SK-N-SH (cell line): ENCODE measurements at regions not wholly inside any gene's neighbourhood (a gene's known extent, or its start where the extent isn't known, plus 50 kb on each side); places are given as distances from the start of the nearest gene placed in this dataset.

ENCODE experiments used
- CTCF ChIA-PET: fragments of 300-600, 350-600 bp; formaldehyde crosslinking; extraction: SDS; loops from one replicate; lab custom pipeline; 2021; lab: Yijun Ruan, JAX
- POLR2A ChIA-PET: fragments of 350-600 bp; sonication (Branson Sonifier 250); formaldehyde crosslinking; extraction: SDS; loops from one replicate; lab custom pipeline; 2020; ENCODE audit warnings: antibody characterized with exemption, inconsistent platforms; lab: Yijun Ruan, JAX
- DNase-seq: peaks from one replicate; pipeline ENCODE4 v3.0.0; 2012
- H2AFZ ChIP-seq: fragments of 200-600 bp; sonication (generic); 2 replicates; pipeline ENCODE4 v1.8.1; 2016; ENCODE audit warnings: antibody characterized with exemption, mild to moderate bottlenecking, low read depth
- H3F3A ChIP-seq: fragments of 200-600 bp; sonication (generic); replicated peaks from 2 replicates; pipeline ENCODE3; 2016; ENCODE audit warnings: antibody characterized with exemption, mild to moderate bottlenecking; ENCODE audit not compliant: insufficient read depth
- H3K27ac ChIP-seq, 2 experiments: fragments of 200-500 bp in 1 of 2; fragments of 200-600 bp in 1 of 2; sonication (Bioruptor generic) in 1 of 2; sonication (generic), shearing (Covaris generic) in 1 of 2; 2 replicates each; pipeline versions ENCODE4 v1.5.1 to v1.6.1; 2014 to 2016; ENCODE audit warnings: low read depth in 2 of 2, inconsistent platforms in 1 of 2, low read length in 1 of 2, mild to moderate bottlenecking in 1 of 2, mixed read lengths in 1 of 2
- H3K27me3 ChIP-seq: fragments of 200-600 bp; sonication (generic), shearing (Covaris generic); 2 replicates; pipeline ENCODE4 v1.6.1; 2016; ENCODE audit warnings: mixed run types; ENCODE audit not compliant: insufficient read depth
- H3K36me3 ChIP-seq, 2 experiments: fragments of 200-500 bp in 1 of 2; fragments of 200-600 bp in 1 of 2; sonication (Bioruptor generic) in 1 of 2; sonication (generic) in 1 of 2; replicated peaks in 1 of 2; 2 replicates each; pipeline versions ENCODE3 to v1.5.1; 2014 to 2016; ENCODE audit warnings: low read length in 1 of 2, mild to moderate bottlenecking in 1 of 2; ENCODE audit not compliant: insufficient read depth in 2 of 2, control insufficient read depth in 1 of 2
- H3K4me1 ChIP-seq, 2 experiments: fragments of 200-500 bp in 1 of 2; fragments of 200-600 bp in 1 of 2; sonication (Bioruptor generic) in 1 of 2; sonication (generic), shearing (Covaris generic) in 1 of 2; 2 replicates each; pipeline versions ENCODE4 v1.5.1 to v1.6.1; 2014 to 2016; ENCODE audit warnings: low read depth in 1 of 2, low read length in 1 of 2, mixed run types in 1 of 2; ENCODE audit not compliant: insufficient read depth in 2 of 2, control insufficient read depth in 1 of 2
- H3K4me2 ChIP-seq: fragments of 200-600 bp; sonication (generic), shearing (Covaris generic); 2 replicates; pipeline ENCODE4 v1.6.1; 2017; ENCODE audit warnings: mixed run types
- H3K4me3 ChIP-seq, 2 experiments: fragments of 200-500 bp in 1 of 2; fragments of 200-600 bp in 1 of 2; sonication (Bioruptor generic) in 1 of 2; sonication (generic), shearing (Covaris generic) in 1 of 2; 2 replicates each; pipeline versions ENCODE4 v1.5.1 to v1.8.1; 2014 to 2016; ENCODE audit warnings: low read depth in 2 of 2, inconsistent platforms in 1 of 2, low read length in 1 of 2, mild to moderate bottlenecking in 1 of 2, mixed read lengths in 1 of 2, moderate library complexity in 1 of 2
- H3K79me2 ChIP-seq: fragments of 200-600 bp; sonication (generic); 2 replicates; pipeline ENCODE4 v1.8.1; 2017; ENCODE audit warnings: mild to moderate bottlenecking; ENCODE audit not compliant: insufficient read depth
- H3K9ac ChIP-seq: fragments of 200-600 bp; sonication (generic); 2 replicates; pipeline ENCODE4 v1.6.1; 2017; ENCODE audit warnings: mixed run types
- H3K9me2 ChIP-seq: fragments of 200-600 bp; sonication (generic); 2 replicates; pipeline ENCODE4 v1.6.1; 2017; ENCODE audit warnings: mixed run types
- H3K9me3 ChIP-seq: fragments of 200-600 bp; sonication (generic); 2 replicates; pipeline ENCODE4 v1.6.1; 2017; ENCODE audit warnings: mixed run types, mild to moderate bottlenecking, moderate library complexity
- H4K20me1 ChIP-seq: fragments of 200-600 bp; sonication (generic); 2 replicates; pipeline ENCODE4 v1.6.1; 2017; ENCODE audit warnings: mild to moderate bottlenecking, mixed run types; ENCODE audit not compliant: insufficient read depth
- CHD2 ChIP-seq: fragments of 150-350 bp; IDR thresholded peaks from 2 replicates; pipeline ENCODE4 v1.6.1; 2018; ENCODE audit warnings: low read length; ENCODE audit not compliant: partially characterized antibody
- FOSL2 ChIP-seq: IDR thresholded peaks from 2 replicates; pipeline ENCODE4 v1.4.0; 2012; ENCODE audit warnings: low read depth, mild to moderate bottlenecking, moderate library complexity, borderline replicate concordance
- FOXJ3 ChIP-seq: sonication (generic); formaldehyde crosslinking; IDR thresholded peaks from 2 replicates; pipeline ENCODE4 v1.5.1; 2020; ENCODE audit warnings: mild to moderate bottlenecking, missing genetic modification reagents
- GABPA ChIP-seq: IDR thresholded peaks from 2 replicates; pipeline ENCODE4 v1.4.0; 2012; ENCODE audit warnings: low read depth, mild to moderate bottlenecking
- IRF3 ChIP-seq: fragments of 150-350 bp; IDR thresholded peaks from 2 replicates; pipeline ENCODE4 v1.6.1; 2016; ENCODE audit warnings: mild to moderate bottlenecking, low read depth, low read length
- JUND ChIP-seq: IDR thresholded peaks from 2 replicates; pipeline ENCODE4 v1.4.0; 2012
- MAX ChIP-seq: IDR thresholded peaks from 2 replicates; pipeline ENCODE4 v1.4.0; 2012; ENCODE audit warnings: low read depth
- MEF2A ChIP-seq: IDR thresholded peaks from 2 replicates; pipeline ENCODE4 v1.4.0; 2012; ENCODE audit warnings: low read depth, borderline replicate concordance
- MXI1 ChIP-seq: IDR thresholded peaks from 2 replicates; pipeline ENCODE4 v1.6.1; 2012; ENCODE audit warnings: mild to moderate bottlenecking, low read depth, low read length, improper control_type of control experiment
- NFIC ChIP-seq: IDR thresholded peaks from 2 replicates; pipeline ENCODE4 v1.4.0; 2012; ENCODE audit warnings: borderline replicate concordance
- NRF1 ChIP-seq: IDR thresholded peaks from 2 replicates; pipeline ENCODE4 v1.6.1; 2012; ENCODE audit warnings: low read depth, mild to moderate bottlenecking, low read length
- PBX3 ChIP-seq: IDR thresholded peaks from 2 replicates; pipeline ENCODE4; 2012
- POLR2AphosphoS5 ChIP-seq: IDR thresholded peaks from 2 replicates; pipeline ENCODE4 v1.6.1; 2012; ENCODE audit warnings: low read depth, low read length
- RAD21 ChIP-seq: IDR thresholded peaks from 2 replicates; pipeline ENCODE4 v1.6.1; 2012; ENCODE audit warnings: mild to moderate bottlenecking, low read length
- RCOR1 ChIP-seq: fragments of 150-350 bp; IDR thresholded peaks from 2 replicates; pipeline ENCODE4 v1.6.1; 2017; ENCODE audit warnings: antibody characterized with exemption, low read length
- REST ChIP-seq: IDR thresholded peaks from 2 replicates; pipeline ENCODE4 v1.6.1; 2012; ENCODE audit warnings: mild to moderate bottlenecking, low read depth, low read length, moderate library complexity
- RFX5 ChIP-seq: IDR thresholded peaks from 2 replicates; pipeline ENCODE4 v1.6.1; 2012; ENCODE audit warnings: mild to moderate bottlenecking, improper control_type of control experiment, low read length
- TCF12 ChIP-seq: IDR thresholded peaks from 2 replicates; pipeline ENCODE4 v1.4.0; 2012
- USF1 ChIP-seq: IDR thresholded peaks from 2 replicates; pipeline ENCODE4 v1.4.0; 2012; ENCODE audit warnings: low read depth, borderline replicate concordance
- ZBTB33 ChIP-seq: IDR thresholded peaks from 2 replicates; pipeline ENCODE4 v1.4.0; 2012; ENCODE audit warnings: low read depth, borderline replicate concordance
- WGBS: methylation state at CpG from one replicate; pipeline ENCODE4 v1.1.6; 2017; ENCODE audit warnings: low lambda C conversion rate; 5-methylcytosine and 5-hydroxymethylcytosine counted together

- Histone ChIP-seq H3K9ac (no peak overlapping the region), H3K79me2 (no peaks in the 10 kb centered on the region), H3K4me1 (no peaks in the 10 kb centered on the region), H3K36me3 (no peaks in the 10 kb centered on the region), H3K27me3 (no peaks in the 10 kb centered on the region), H3K4me2 (no peak overlapping the region), H3K9me2 (no peaks in the 10 kb centered on the region), H3K27ac (no peak overlapping the region), H3K4me3 (no peak overlapping the region), H4K20me1 (no peaks in the 10 kb centered on the region), H2AFZ (no peak overlapping the region), H3K9me3 (no peaks in the 10 kb centered on the region), H3F3A (no peaks in the 10 kb centered on the region)
- 46% methylated on average over 11 of the region's 11 CpGs for WGBS
- DNase-seq: no peak
- ChIA-PET POLR2A (no interaction called here), CTCF (no interaction called here)
- no peak for TF ChIP-seq FOXJ3 (CRISPR knock-in tag)
Measured at GRCh38 chr2:58501371-58502160, 260.4 kb upstream of the FANCL start.

- Histone ChIP-seq H3K4me3 (no peak overlapping the region), H3K9ac (no peak overlapping the region), H3K36me3 (no peaks in the 10 kb centered on the region), H3K9me2 (no peaks in the 10 kb centered on the region), H4K20me1 (no peaks in the 10 kb centered on the region), H3K79me2 (no peaks in the 10 kb centered on the region), H3K9me3 (no peaks in the 10 kb centered on the region), H3K27ac (no peak overlapping the region), H2AFZ (no peak overlapping the region), H3F3A (no peaks in the 10 kb centered on the region), H3K4me1 (no peaks in the 10 kb centered on the region), H3K27me3 (no peaks in the 10 kb centered on the region), H3K4me2 (no peak overlapping the region)
- WGBS: 50% methylated on average over 3 of the region's 3 CpGs
- POLR2A ChIA-PET: no interaction called here
- CTCF ChIA-PET: no interaction called here
- DNase-seq: no peak
- TF ChIP-seq ZBTB33 (no peak), RCOR1 (no peak), RFX5 (no peak), USF1 (no peak), IRF3 (no peak), JUND (no peak), GABPA (no peak), MAX (no peak), PBX3 (no peak), FOSL2 (no peak), RAD21 (no peak), POLR2AphosphoS5 (no peak), NFIC (no peak), MEF2A (no peak), REST (no peak), NRF1 (no peak), MXI1 (no peak), CHD2 (no peak), TCF12 (no peak)
Measured at GRCh38 chr2:58497168-58497567, 256.0 kb upstream of the FANCL start.
